ENCODE measurements at regions not wholly inside any gene's neighbourhood (a gene's known extent, or its start where the extent isn't known, plus 50 kb on each side); places are given as distances from the start of the nearest gene placed in this dataset.

DNA sequence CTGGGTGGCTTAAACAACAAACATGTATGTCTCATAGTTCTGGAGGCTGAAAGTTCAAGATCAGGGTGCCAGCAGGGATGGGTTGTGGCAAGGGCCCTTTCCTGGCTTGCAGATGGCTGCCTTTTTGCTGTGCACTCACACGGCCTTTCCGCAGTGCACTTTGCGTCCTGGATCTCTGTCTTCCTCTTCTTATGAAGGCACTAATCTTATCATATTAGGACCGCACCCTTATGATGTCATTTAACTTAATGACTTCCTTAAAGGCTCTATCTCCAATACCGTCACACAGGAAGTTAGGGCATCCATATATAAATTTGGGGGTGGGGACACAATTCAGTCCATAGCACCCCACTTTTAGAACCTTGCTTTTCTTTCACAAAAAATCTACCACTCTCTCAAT is 255.2 kb downstream of the SNX13 start:
- TF ChIP-seq, protein P1, sequence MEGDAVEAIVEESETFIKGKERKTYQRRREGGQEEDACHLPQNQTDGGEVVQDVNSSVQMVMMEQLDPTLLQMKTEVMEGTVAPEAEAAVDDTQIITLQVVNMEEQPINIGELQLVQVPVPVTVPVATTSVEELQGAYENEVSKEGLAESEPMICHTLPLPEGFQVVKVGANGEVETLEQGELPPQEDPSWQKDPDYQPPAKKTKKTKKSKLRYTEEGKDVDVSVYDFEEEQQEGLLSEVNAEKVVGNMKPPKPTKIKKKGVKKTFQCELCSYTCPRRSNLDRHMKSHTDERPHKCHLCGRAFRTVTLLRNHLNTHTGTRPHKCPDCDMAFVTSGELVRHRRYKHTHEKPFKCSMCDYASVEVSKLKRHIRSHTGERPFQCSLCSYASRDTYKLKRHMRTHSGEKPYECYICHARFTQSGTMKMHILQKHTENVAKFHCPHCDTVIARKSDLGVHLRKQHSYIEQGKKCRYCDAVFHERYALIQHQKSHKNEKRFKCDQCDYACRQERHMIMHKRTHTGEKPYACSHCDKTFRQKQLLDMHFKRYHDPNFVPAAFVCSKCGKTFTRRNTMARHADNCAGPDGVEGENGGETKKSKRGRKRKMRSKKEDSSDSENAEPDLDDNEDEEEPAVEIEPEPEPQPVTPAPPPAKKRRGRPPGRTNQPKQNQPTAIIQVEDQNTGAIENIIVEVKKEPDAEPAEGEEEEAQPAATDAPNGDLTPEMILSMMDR (IDR thresholded peaks at IDR 0.05; ENCODE audit: low read depth, low read length): no peak
- TF ChIP-seq POLR2A (IDR thresholded peaks at IDR 0.05; ENCODE audit: extremely low read depth, insufficient read length) (no peak), MYC (IDR thresholded peaks at IDR 0.05; ENCODE audit: low read depth, low read length) (no peak)
- TF ChIP-seq, protein P2, sequence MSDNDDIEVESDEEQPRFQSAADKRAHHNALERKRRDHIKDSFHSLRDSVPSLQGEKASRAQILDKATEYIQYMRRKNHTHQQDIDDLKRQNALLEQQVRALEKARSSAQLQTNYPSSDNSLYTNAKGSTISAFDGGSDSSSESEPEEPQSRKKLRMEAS (IDR thresholded peaks at IDR 0.05; ENCODE audit: low read depth, low read length): no peak

Data from NB4 (cell line).